ENCODE measurements at regions not wholly inside any gene's neighbourhood (a gene's known extent, or its start where the extent isn't known, plus 50 kb on each side); places are given as distances from the start of the nearest gene placed in this dataset.

GRCh38 chr1:38238294-38238693, 191.7 kb upstream of the POU3F1 start:
- TF ChIP-seq REST (IDR thresholded peaks at IDR 0.05; ENCODE audit: insufficient read depth in 1 of 2, low read depth in 2 of 2, low read length in 2 of 2) (no peak), TAF1 (IDR thresholded peaks at IDR 0.05; ENCODE audit: borderline replicate concordance, insufficient read depth, low read length) (no peak), SIN3A (IDR thresholded peaks at IDR 0.05; ENCODE audit: borderline replicate concordance, insufficient read depth, low read length) (no peak)

- TF ChIP-seq POLR2AphosphoS5 (IDR thresholded peaks at IDR 0.05; ENCODE audit: low read depth, low read length) (no peak), TAF1 (IDR thresholded peaks at IDR 0.05; ENCODE audit: borderline replicate concordance, insufficient read depth, low read length) (no peak), SIN3A (IDR thresholded peaks at IDR 0.05; ENCODE audit: borderline replicate concordance, insufficient read depth, low read length) (no peak), FOXP2 (optimal IDR thresholded peaks at IDR 0.05; ENCODE audit: borderline replicate concordance, extremely low read depth, extremely low read length, insufficient read depth) (no peak), REST (IDR thresholded peaks at IDR 0.05; ENCODE audit: insufficient read depth in 1 of 2, low read depth in 2 of 2, low read length in 2 of 2) (no peak)
These were observed 189.1 kb upstream of the POU3F1 start for GRCh38 chr1:38235705-38236104.

GRCh38 chr1:38231941-38232340, 185.3 kb upstream of the POU3F1 start:
- TF ChIP-seq SIN3A (IDR thresholded peaks at IDR 0.05; ENCODE audit: borderline replicate concordance, insufficient read depth, low read length), result no peak
- no peak for TF ChIP-seq POLR2AphosphoS5 (IDR thresholded peaks at IDR 0.05; ENCODE audit: low read depth, low read length)
- TF ChIP-seq TAF1 (IDR thresholded peaks at IDR 0.05; ENCODE audit: borderline replicate concordance, insufficient read depth, low read length), result no peak
- TF ChIP-seq FOXP2 (optimal IDR thresholded peaks at IDR 0.05; ENCODE audit: borderline replicate concordance, extremely low read depth, extremely low read length, insufficient read depth), result no peak
- no peak for TF ChIP-seq REST (IDR thresholded peaks at IDR 0.05; ENCODE audit: insufficient read depth in 1 of 2, low read depth in 2 of 2, low read length in 2 of 2)

- no peak for TF ChIP-seq FOXP2 (optimal IDR thresholded peaks at IDR 0.05; ENCODE audit: borderline replicate concordance, extremely low read depth, extremely low read length, insufficient read depth)
- TF ChIP-seq SIN3A (IDR thresholded peaks at IDR 0.05; ENCODE audit: borderline replicate concordance, insufficient read depth, low read length), result no peak
- TF ChIP-seq POLR2AphosphoS5 (IDR thresholded peaks at IDR 0.05; ENCODE audit: low read depth, low read length), result no peak
- TF ChIP-seq REST (IDR thresholded peaks at IDR 0.05; ENCODE audit: insufficient read depth in 1 of 2, low read depth in 2 of 2, low read length in 2 of 2), result no peak
- no peak for TF ChIP-seq TAF1 (IDR thresholded peaks at IDR 0.05; ENCODE audit: borderline replicate concordance, insufficient read depth, low read length)
These were observed 182.1 kb upstream of the POU3F1 start for GRCh38 chr1:38228718-38229117.

GRCh38 chr1:38225745-38226144, 179.2 kb upstream of the POU3F1 start:
- TF ChIP-seq FOXP2 (optimal IDR thresholded peaks at IDR 0.05; ENCODE audit: borderline replicate concordance, extremely low read depth, extremely low read length, insufficient read depth) (no peak), SIN3A (IDR thresholded peaks at IDR 0.05; ENCODE audit: borderline replicate concordance, insufficient read depth, low read length) (no peak), POLR2AphosphoS5 (IDR thresholded peaks at IDR 0.05; ENCODE audit: low read depth, low read length) (no peak), REST (IDR thresholded peaks at IDR 0.05; ENCODE audit: insufficient read depth in 1 of 2, low read depth in 2 of 2, low read length in 2 of 2) (no peak), TAF1 (IDR thresholded peaks at IDR 0.05; ENCODE audit: borderline replicate concordance, insufficient read depth, low read length) (no peak)

Measured in PFSK-1 (cell line).